ENCODE measurements at regions not wholly inside any gene's neighbourhood (a gene's known extent, or its start where the extent isn't known, plus 50 kb on each side); places are given as distances from the start of the nearest gene placed in this dataset.

DNA sequence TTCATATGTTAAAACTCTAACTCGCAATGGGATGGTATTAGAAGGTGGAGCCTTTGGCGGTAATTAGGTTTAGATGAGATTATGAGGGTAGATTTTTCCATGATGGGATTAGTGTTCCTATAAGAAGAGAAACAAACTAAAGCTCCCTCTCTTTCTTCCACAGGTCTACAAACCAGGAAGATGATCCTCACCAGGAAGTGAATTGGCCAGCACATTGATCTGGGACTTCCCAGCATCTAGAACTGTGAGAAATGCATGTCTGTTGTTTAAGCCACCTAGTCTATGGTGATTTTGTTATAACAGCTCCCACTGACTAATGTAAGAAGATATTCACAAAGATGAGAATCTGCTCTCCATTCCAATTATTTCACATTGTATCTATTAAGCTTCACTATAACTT is 2266.9 kb downstream of the PCDH7 start:
- no peak for DNase-seq

DNA sequence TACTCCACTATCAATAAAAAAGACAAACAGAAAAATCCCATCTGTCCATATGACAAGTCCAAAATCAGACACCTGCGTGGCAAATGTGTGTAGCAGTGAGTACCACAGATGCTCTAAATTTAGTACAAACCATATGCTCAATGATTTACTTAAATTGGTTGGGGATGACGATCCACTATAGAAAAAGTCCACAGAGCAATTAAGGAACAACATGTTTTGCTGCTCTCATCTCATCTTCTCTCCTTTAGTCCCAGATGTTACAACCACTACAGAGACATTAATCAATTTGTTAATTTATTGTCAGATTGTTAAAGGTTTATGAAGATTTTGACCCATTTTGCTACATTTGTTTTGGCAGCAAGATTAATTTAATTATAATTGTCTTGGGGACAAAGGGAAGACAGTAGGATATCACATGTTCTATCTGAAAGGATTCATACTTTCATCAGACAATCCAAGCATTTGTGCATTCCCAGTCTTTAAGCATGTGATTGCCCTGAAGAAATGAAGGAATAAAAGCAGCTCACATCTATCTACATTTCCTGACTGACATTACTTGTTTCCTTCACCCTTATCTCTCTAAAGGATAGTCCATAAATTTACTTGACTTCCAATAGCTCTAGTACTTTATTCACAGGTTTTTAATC is 2268.1 kb downstream of the PCDH7 start:
- no peak for DNase-seq

DNA sequence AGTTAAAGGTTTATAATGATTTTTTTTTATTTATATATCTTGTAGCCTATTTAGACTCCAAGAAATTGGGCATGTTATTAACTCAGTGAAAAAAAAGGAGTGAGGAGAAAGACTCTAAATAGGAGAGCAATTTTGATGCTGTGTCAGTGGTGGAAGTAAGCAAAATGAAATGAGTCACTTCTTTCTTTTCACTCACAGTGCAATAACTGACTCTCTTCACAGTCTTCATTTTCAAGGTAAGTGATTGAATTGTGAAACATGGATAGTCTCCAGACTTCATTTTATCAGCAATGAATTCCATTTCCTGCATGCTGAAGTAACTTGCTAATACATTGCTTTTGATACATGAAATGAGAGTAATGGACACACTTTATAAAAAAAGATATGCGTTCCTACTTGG is 2271.5 kb downstream of the PCDH7 start:
- DNase-seq = no peak

DNA sequence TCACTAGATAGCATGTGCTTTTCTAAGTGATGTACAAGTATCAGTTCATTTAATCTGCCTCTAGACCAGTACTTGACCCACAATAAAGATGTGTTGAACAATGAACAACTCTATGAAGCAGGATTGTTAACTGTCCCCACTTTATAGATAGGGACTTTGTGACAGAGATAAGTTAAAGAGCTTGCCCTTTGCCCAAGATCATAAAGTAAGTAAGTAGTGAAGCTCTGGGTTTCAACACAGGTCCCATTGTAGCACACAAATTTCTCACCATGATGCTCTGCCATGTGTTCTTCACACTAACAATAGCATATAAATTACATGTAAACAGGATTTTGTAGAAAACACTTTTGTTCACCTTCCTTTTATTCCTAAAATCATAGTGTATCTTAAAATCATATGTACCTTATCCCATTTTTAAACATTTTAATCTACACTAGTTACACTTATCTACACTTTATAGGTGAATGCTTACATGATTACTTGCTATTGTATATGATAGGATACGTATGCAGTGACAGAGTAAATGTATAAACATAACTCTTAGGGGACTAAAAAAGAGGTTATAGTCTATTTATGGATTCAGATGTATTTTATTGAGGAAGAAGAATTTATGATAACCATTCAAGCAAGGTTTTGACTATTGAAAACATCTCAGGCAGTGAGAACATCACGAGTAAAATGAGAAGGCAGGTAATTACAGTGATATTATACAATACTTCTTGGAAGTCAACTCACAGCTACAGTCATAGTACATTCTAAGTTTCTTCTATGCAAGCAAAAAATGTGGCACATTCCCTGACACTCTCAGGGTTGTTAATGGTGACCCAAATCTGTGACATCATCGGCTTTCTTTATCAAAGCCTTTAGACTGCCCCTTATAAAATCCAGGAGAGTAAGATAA is 2275.1 kb downstream of the PCDH7 start:
- no peak for DNase-seq

DNA sequence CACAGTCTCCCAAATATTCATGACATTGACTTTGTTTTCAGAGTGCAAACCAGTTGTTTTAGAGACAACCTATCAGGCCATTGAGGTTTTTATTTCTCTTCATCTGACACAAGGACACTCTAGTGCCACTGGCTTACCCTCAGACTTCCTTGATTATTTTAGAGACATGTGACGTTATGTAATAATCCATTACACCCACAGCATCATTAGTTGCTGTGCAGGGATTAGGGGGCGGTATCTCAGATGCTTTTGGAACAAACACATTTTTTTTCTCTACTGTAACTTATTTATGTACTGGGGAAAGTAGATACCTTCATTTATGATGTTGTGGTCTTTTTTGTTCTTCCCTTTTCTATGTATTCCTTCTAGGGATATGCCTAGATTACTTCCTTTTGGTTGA is 2293.1 kb downstream of the PCDH7 start:
- no peak for DNase-seq

DNA sequence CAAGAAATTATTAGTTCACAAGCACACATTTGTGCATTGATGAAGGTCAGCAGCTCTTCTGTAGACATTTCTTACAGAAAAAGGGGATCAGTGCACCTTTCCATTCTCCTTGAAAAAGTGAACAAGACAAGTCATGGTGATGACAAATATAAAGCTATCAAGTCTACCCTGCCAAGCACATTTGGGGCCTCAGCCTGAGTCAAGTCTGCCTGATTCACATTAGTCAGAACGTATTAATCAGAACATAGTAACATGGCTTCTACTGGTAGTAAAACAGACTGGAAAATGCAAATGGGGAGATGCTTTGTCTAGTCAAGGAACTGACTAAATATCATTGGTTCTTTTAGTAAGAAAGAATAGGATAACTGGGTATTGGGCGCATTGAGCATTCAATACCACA is 2305.1 kb downstream of the PCDH7 start:
- DNase-seq = no peak

DNA sequence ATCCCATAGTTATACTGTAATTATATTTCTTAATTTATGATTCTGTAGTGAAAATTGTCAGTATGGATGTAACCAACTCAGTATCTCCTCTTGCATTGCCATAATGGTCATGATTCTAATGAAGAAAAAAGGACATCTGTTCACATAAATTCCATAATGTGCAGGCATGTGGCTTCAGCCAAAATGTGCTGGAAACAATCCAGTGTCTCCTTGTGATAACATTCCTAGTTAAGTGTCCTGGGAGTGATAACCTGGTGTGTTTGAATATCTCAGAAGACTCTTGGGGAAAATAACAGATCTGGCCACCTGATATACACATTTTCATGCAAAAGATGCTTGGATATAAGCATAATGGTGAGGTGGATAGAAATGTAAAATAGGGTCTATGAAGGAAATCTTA is 2309.8 kb downstream of the PCDH7 start:
- no peak for DNase-seq

DNA sequence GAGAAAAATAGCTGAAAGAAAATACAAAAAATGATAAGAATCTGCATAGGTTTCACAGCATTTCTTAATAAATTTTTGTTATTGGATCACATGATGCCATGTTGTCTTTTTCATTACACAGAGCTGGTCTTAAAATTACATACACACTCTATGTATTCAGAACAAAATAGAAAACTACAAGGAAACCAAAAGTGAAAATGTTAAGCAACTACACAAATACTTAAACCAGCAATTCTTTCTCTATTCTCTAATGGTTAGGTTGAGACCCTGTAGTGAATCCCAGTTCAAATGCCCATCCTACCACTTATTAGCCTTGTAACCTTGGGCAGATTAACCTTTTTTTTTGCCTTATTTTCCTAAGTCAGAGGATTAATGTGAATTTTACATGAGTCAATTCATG is 2311.2 kb downstream of the PCDH7 start:
- no peak for DNase-seq

DNA sequence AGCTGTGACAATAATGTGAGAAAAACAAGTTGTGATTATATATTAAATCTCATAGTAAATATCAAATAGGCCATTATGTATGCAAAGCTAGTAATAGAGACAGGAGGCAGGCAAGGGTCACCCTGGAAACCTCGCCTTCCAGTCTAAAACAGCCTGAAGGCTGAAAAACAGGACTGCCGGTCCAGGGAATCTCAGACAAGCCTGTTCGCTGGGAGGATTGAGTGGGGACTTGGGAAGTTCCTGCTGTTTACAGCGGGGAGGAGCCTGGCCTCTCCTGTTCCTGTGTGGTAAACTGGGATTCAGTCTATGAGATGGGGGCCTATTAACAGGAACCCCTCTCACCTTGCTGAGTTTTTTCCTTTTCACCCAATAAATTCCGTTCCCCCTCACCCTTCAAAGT is 2317.3 kb downstream of the PCDH7 start:
- DNase-seq = no peak

DNA sequence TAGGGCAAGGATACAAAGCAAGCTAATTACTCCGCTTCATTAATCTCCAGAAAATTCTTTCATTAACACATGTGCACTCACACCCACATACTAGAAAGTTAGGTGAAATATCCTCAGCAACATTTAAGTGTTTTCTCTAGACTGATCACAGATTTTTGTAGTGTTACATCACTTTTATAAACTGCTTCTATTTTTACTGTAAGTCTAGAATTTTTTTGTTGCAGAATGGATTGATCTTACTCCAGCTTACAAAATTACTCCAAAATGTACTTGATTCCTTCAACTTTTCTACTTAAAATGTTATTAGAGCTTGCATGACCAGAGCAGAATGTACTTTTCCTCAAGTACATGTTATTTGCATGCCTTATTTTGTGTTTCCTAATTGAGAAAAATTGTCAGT is 2325.2 kb downstream of the PCDH7 start:
- DNase-seq = no peak

DNA sequence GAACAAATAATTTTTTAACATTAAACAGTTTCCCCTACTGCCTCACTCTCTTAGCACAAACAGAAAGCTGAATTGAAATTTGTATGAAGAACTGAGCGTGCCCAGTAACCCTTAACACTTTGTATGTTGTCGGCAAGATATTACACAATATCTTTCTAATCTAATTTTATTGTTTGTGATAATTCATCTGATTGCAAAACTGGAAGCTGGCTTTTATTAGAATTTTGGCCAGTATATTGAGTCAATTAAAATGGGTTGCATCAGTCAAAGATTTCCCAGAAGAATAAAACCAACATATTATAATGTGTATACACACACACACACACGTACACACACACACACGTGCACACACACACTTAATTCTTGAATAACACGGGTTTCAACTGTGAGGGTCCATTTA is 2332.1 kb downstream of the PCDH7 start:
- DNase-seq = no peak

DNA sequence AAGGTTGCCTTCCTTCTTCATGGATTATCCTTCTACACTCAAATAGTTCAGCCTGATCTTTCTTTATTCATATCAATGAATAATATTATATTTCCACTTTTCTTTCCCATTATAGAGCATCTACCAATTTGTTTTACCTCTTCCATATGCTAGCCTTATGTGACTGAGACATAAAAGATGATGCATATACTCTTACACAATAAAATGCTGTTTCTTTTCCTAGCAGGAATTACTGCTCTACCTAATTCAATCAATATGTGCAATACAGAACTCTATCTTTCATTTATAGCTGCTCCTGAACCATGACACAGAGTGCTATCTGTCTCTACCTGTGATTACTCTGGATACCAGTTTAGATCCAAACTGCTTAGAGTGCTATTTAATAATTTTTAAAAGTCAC is 2334.0 kb downstream of the PCDH7 start:
- no peak for DNase-seq

DNA sequence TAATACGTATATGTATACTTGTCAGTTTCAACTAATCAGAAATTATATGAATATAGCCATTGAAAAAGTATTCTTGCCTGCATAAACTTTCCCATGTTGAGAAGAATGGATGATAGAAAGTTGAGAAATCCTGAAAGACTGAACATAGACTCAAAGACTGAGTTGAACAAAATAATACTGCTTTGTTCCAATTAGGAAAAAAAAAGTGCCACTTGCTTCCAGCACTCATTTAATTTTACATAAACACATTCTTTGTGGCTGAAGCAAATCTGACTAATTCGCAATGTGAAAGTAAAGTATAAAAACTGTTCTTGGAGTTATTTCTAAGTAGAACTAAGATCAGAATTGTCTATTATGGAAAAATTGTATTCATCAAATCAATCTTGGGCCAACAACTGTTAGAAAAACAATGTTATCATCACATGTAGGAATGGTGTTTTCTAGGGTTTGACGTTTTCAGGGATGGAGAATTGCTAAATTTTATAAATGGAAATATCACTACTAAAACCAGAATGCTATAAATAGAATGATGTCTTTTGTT is 2334.6 kb downstream of the PCDH7 start:
- no peak for DNase-seq

DNA sequence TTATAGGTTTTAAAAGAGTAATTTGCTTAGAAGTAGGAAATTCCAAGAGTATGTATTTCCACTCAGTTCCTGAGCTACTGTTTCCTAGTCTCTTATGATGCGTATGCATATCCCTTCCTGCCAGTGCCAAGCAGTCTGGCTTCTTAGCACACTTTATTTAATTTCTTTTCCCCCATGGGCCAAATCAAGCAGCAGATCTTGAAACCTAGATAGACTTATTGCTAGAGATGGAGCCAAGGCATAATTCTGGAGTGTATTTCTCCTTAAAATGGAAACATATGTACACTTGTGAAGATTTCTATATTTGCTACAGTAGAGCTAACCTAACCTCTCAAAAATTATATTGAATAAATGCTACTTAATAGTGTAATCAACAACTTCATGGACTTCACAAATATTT is 2337.6 kb downstream of the PCDH7 start:
- no peak for DNase-seq

DNA sequence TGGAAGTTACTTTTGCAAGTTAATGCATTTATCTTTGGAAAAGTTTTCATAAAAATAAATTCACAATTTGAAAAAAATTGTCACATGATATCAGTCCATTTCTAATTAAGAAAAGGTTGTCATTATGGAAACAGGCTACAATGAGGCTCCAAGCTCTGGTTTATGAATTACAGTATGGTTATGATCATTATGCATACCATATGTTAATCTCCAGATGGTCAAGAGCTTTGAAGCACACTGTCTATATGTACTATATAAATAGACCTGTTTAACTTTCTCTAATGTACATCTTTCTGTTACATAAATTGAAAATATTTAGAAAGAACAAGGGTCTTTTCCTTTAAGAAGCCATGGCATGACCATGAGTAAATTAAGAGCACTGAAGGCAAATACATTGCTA is 2338.8 kb downstream of the PCDH7 start:
- DNase-seq = no peak

DNA sequence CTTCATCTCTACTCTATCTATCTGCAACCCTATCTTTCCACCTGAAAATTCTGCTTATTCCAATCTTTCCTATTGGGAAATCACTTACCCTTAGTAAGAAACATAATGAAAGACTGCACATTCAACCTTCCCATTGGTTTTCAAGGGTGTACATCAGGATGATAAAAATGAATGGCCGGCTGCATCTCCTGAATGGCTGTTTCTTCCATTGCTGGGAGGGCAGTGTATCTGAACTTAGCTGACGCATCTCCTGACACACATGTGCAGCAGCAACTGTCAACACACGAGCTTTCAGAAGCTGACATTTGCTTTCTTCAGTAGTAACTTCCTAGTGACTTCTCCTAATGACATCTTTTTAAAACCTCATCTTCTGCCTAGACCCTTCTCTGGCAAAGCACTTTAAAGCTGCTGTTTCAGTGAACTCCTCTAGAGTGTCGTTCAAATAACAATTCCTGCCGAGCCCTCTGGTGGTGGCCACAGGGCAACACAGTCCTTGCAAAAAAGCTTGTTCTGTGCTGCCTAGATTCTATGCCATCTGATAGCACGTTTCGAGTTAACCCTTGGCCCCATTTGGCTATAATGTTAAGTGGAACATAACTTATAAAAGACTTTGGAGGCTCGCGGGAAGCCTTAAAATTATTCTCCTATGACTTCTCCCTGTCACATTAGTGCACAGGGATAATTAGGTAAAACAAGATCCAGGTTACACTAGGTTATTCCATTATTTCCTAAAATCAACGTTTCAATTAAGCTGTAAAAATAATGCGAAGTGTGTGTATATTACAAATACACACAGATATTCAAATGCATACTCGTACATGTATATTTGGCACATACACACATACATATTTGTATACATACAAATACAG is 2340.7 kb downstream of the PCDH7 start:
- no peak for DNase-seq

DNA sequence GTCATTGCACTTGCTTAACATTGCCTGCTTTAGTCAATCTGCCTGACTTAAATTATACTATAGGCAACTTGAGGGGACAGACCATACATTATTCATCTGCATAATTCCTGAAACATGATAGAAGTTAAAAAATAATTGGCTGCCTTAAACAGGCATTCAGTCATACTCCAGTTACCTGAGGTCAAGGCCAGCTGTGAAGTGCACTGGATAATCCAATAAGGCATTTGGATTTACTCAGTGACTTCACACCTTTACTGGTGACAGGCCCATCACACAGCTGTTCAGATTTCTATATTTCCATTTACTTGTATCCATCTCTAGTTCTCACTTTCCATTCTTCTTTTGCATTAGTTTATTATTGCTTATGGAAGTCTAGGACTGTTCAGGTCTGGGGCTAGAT is 2341.6 kb downstream of the PCDH7 start:
- no peak for DNase-seq

DNA sequence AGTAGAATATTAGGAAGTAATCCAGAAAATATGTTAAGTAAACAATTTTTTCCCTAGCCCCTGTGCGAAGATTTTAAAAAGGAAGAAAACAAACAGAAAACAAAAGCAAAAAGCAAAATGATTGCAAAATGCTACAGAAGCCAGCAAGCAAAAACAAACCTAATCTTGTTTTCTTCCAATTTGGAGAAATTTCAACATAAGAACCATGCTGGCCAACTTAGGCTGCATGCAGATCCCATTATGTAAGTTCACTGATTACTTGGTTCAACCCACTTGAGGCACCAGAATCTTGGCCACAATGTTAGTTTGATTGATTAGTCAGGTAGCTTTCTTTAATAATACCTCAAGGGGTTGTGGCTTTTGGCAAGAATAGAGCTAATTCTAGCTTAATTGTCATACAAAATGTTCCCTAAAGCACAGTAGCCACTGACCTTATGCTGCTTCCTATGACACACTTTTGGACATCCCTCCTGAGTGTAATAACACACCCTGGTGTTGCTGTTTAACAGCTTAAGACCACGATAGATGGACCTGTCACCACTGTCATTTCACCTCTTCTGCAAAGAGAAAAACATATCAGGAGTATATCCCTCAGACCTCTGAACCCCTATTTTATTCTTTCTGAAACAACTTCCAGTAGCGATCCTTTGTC is 2342.1 kb downstream of the PCDH7 start:
- DNase-seq = no peak

DNA sequence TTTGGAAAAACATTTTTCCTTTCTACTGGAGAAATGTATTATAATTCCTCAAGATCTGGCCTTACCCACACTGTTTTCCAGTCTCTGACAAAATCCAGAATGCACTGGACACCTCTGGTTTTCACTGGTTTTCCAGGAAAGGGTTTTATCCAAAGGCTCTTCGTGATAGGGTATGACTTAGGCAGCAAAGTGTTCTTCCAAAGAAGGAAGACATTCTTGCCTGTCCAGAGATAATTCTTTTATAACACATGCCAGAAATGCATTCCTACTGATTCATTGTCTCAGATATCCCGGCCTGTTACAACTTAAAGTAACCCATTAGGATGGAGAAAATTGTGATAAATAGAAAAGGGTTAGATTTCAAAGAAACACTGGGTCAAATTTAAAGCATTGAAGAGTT is 2343.1 kb downstream of the PCDH7 start:
- no peak for DNase-seq

DNA sequence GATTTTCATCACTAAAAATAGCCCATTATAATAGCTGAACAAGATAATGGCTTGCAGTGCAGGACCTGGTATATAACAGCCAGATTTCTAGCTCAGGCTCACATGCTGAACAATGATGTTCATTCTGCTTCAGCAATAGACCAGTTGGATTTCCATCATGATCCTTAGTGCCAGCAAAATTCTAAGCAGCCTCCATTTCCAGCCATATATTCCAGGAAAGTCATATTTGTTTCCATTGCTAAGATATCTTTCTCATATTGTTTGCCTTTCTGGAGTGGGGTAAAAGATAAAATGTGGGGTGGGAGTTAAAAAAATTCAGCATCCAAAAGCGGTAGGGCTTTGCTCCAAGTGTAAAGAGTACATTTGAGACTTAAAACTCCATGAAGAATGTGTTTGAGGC is 2344.1 kb downstream of the PCDH7 start:
- peak; percentile 59 for DNase-seq

DNA sequence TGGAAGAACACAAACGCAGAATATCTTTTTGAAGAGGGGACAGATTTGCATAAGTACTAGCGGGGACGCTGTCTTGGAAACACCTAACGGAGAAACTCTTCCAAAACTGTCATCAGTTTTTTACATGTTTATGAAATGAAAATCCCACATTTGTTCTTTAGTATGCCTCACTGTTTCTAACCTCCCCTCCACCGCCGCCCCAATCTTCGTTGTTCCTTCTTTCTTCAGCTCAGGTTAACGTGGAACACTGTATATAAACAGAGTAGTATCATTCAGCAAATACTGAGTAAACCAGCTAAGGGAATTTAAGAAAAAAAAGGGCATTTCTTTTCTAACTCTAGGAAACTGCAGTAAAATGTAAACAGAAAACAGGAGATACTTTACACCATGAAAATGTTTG is 2345.6 kb downstream of the PCDH7 start:
- DNase-seq = no peak

DNA sequence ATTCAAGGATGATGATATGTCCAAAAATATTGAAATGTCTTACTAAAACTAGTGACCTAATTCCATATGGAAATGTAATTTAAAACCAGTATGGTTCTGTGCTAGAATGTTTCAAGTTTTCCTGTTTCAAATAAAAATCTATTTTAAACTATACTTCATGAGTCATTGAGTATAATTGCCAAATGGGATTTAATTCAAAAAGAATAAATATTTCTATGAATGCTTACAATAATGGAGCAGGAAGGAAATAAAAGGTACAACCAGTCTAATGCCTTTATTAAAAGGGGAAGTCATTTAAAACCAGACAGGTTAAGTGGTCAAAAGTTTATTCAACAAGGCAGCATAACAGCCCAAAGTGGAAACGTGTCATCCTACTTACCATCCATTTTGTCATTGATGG is 2347.1 kb downstream of the PCDH7 start:
- peak; percentile 57 for DNase-seq

All from muscle of arm (tissue), 1 donor.